A673 (cell line): ENCODE measurements at regions not wholly inside any gene's neighbourhood (a gene's known extent, or its start where the extent isn't known, plus 50 kb on each side); places are given as distances from the start of the nearest gene placed in this dataset.

Experiments used
- CTCF ChIP-seq: fragments of 300-800, 200-600 bp; sonication (generic); conservative IDR thresholded peaks from 2 replicates; pipeline ENCODE4 v1.5.1; 2017; ENCODE audit warnings: low read depth, mild to moderate bottlenecking, antibody characterized with exemption, low read length, moderate library complexity, mixed read lengths
- EZH2 ChIP-seq: fragments of 200-600 bp; sonication (generic); IDR thresholded peaks from 2 replicates; pipeline ENCODE4 v1.6.1; 2017; ENCODE audit warnings: borderline replicate concordance, low read depth, mild to moderate bottlenecking, mixed read lengths, antibody characterized with exemption, low read length; ENCODE audit not compliant: poor library complexity, severe bottlenecking

DNA sequence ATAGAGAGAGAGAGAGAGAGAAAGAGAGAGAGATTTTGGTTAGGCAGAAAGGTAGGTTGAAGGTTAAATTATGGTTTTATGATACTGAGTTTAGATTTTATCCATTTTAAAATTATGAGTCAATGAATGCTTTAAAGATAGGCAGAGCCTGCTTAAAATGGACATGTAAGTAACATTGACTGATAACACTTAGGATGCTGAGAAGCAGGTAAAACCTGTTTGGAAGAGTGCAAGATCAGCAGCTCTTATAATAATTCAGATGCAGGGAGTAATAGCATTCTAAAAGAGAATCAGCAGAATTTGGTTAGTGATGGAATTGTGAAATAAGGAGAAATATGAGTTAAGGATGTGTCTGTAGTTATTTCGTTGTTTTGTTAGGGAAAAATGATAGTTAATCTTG lies 446.6 kb downstream of the PLA2G4A start:
- TF ChIP-seq CTCF, result no peak
- TF ChIP-seq EZH2, result no peak
